Breast epithelium (tissue), 4 donors: ENCODE measurements at regions not wholly inside any gene's neighbourhood (a gene's known extent, or its start where the extent isn't known, plus 50 kb on each side); places are given as distances from the start of the nearest gene placed in this dataset.

Experiments
- DNase-seq, 2 donors: peaks; one replicate each; pipeline ENCODE4 v3.0.0-alpha.2; 2019; ENCODE audit warnings: low spot score in 2 of 2
- H3K27ac ChIP-seq, 2 donors: fragments of 200-600 bp; sonication (generic) in 1 of 2; one replicate each; pipeline ENCODE4 v1.5.1; 2016 to 2019; ENCODE audit warnings: mild to moderate bottlenecking in 1 of 2
- H3K27me3 ChIP-seq, 2 donors: fragments of 200-600 bp; sonication (generic) in 1 of 2; one replicate each; pipeline versions ENCODE4 v1.5.1 to v1.6.0; 2017 to 2019; ENCODE audit warnings: control low read depth in 1 of 2, mild to moderate bottlenecking in 1 of 2
- H3K36me3 ChIP-seq: fragments of 200-600 bp; one replicate; pipeline ENCODE4 v1.5.1; 2019
- H3K4me1 ChIP-seq, 2 donors: fragments of 200-600 bp; sonication (generic); one replicate each; pipeline ENCODE4 v1.5.1; 2016 to 2019; ENCODE audit warnings: control low read depth in 1 of 2
- H3K4me3 ChIP-seq, 3 donors: fragments of 200-600 bp; sonication (generic); 1 replicate in 2 of 3; 2 replicates in 1 of 3; pipeline ENCODE4 v1.5.1; 2016 to 2019; ENCODE audit warnings: mild to moderate bottlenecking in 3 of 3, moderate library complexity in 2 of 3
- H3K9me3 ChIP-seq, 2 donors: fragments of 200-600 bp; sonication (generic) in 1 of 2; one replicate each; pipeline ENCODE4 v1.5.1; 2016 to 2019; ENCODE audit warnings: control low read depth in 1 of 2
- CTCF ChIP-seq, 3 donors: fragments of 450-650 bp; IDR thresholded peaks; one replicate each; pipeline ENCODE4 v1.5.1; 2016 to 2017; ENCODE audit warnings: antibody characterized with exemption in 3 of 3, mild to moderate bottlenecking in 3 of 3, moderate library complexity in 3 of 3
- POLR2A ChIP-seq: fragments of 450-650 bp; IDR thresholded peaks from one replicate; pipeline ENCODE4 v1.6.1; 2016; ENCODE audit warnings: antibody characterized with exemption, mild to moderate bottlenecking, moderate library complexity
- POLR2AphosphoS5 ChIP-seq, 3 donors: sonication (generic); formaldehyde crosslinking; IDR thresholded peaks; one replicate each; pipeline ENCODE4 v1.6.1; 2017; ENCODE audit warnings: antibody characterized with exemption in 3 of 3
- intact Hi-C: fragments of 100-400 bp; cut with DNase I; formaldehyde crosslinking; loops from one replicate; pipeline ENCODE4 v1.15.1; 2023; ENCODE audit warnings: low total_unique reads

- TF ChIP-seq CTCF (IDR thresholded peaks at IDR 0.05) (no peak), POLR2AphosphoS5 (IDR thresholded peaks at IDR 0.05) (no peak), POLR2A (no peak)
Observed at GRCh38 chr4:178633263-178633662, 1191.0 kb upstream of the AGA start.

GRCh38 chr4:178664621-178665020, 1222.4 kb upstream of the AGA start:
- no peak overlapping the region for H3K27ac ChIP-seq
- no peaks in the 10 kb centered on the region for H3K4me1 ChIP-seq
- no peaks in the 10 kb centered on the region for H3K27me3 ChIP-seq
- intact Hi-C loops: no loop called here
- peaks cover 0 to 2% of the 10 kb centered on the region in 2 donors for H3K9me3 ChIP-seq
- DNase-seq: no peak
- no peak overlapping the region for H3K4me3 ChIP-seq
- no peak for TF ChIP-seq CTCF (IDR thresholded peaks at IDR 0.05)
- TF ChIP-seq POLR2A: no peak
- no peak for TF ChIP-seq POLR2AphosphoS5 (IDR thresholded peaks at IDR 0.05)
- H3K36me3 ChIP-seq: no peaks in the 10 kb centered on the region

More at GRCh38 chr4:178633263-178633662, 1191.0 kb upstream of the AGA start:
- Histone ChIP-seq H3K4me3 (no peak overlapping the region), H3K4me1 (no peaks in the 10 kb centered on the region), H3K27ac (no peak overlapping the region), H3K36me3 (no peaks in the 10 kb centered on the region), H3K9me3 (no peaks in the 10 kb centered on the region), H3K27me3 (no peaks in the 10 kb centered on the region)
- DNase-seq: no peak
- intact Hi-C loops: no loop called here

GRCh38 chr4:178665916-178666315, 1223.7 kb upstream of the AGA start:
- H3K4me3 ChIP-seq: no peak overlapping the region
- peaks cover 0 to 8% of the 10 kb centered on the region in 2 donors for H3K9me3 ChIP-seq
- intact Hi-C loops: no loop called here
- no peaks in the 10 kb centered on the region for H3K36me3 ChIP-seq
- no peak for DNase-seq
- no peaks in the 10 kb centered on the region for H3K4me1 ChIP-seq
- no peaks in the 10 kb centered on the region for H3K27me3 ChIP-seq
- H3K27ac ChIP-seq: no peak overlapping the region
- TF ChIP-seq POLR2A: no peak
- TF ChIP-seq CTCF (IDR thresholded peaks at IDR 0.05): no peak
- TF ChIP-seq POLR2AphosphoS5 (IDR thresholded peaks at IDR 0.05): no peak

- Histone ChIP-seq H3K36me3 (peaks cover 3% of the 10 kb centered on the region), H3K4me3 (no peak overlapping the region), H3K27me3 (no peaks in the 10 kb centered on the region), H3K4me1 (no peaks in the 10 kb centered on the region), H3K9me3 (peaks cover 0 to 8% of the 10 kb centered on the region in 2 donors), H3K27ac (no peak overlapping the region)
- DNase-seq: no peak
- intact Hi-C loops: no loop called here
- no peak for TF ChIP-seq POLR2AphosphoS5 (IDR thresholded peaks at IDR 0.05)
- TF ChIP-seq CTCF (IDR thresholded peaks at IDR 0.05): no peak
- TF ChIP-seq POLR2A: no peak
Observed at GRCh38 chr4:178671766-178672165, 1229.5 kb upstream of the AGA start.

GRCh38 chr4:178672512-178672911, 1230.3 kb upstream of the AGA start:
- no peaks in the 10 kb centered on the region for H3K27me3 ChIP-seq
- no peaks in the 10 kb centered on the region for H3K4me1 ChIP-seq
- H3K9me3 ChIP-seq: peaks cover 0 to 8% of the 10 kb centered on the region in 2 donors
- no peak for TF ChIP-seq POLR2A
- no peak for TF ChIP-seq POLR2AphosphoS5 (IDR thresholded peaks at IDR 0.05)
- no peak for TF ChIP-seq CTCF (IDR thresholded peaks at IDR 0.05)
- H3K4me3 ChIP-seq: no peak overlapping the region
- no peak for DNase-seq
- peaks cover 3% of the 10 kb centered on the region for H3K36me3 ChIP-seq
- H3K27ac ChIP-seq: no peak overlapping the region
- intact Hi-C loops: no loop called here
